Liver (tissue), 7 donors: ENCODE measurements at regions not wholly inside any gene's neighbourhood (a gene's known extent, or its start where the extent isn't known, plus 50 kb on each side); places are given as distances from the start of the nearest gene placed in this dataset.

Source experiments
- DNase-seq: peaks from one replicate; pipeline ENCODE4 v3.0.0-alpha.2; 2017; ENCODE audit warnings: low spot score
- H3K27ac ChIP-seq, 2 donors: one replicate each; pipeline ENCODE4 v1.7.0; 2013; ENCODE audit warnings: inconsistent platforms in 2 of 2, low read length in 2 of 2, control low read depth in 1 of 2, low read depth in 1 of 2, mild to moderate bottlenecking in 1 of 2
- H3K27me3 ChIP-seq, 4 donors: one replicate each; pipeline versions ENCODE4 v1.6.1 to v1.7.0; 2013; ENCODE audit warnings: low read length in 3 of 4, inconsistent platforms in 1 of 4, mild to moderate bottlenecking in 1 of 4, moderate library complexity in 1 of 4; ENCODE audit not compliant: control insufficient read depth in 4 of 4, insufficient read depth in 4 of 4
- H3K36me3 ChIP-seq, 4 donors: one replicate each; pipeline versions ENCODE4 v1.6.1 to v1.7.0; 2013; ENCODE audit warnings: low read length in 3 of 4, mild to moderate bottlenecking in 3 of 4, low read depth in 1 of 4, moderate library complexity in 1 of 4; ENCODE audit not compliant: control insufficient read depth in 4 of 4, insufficient read depth in 3 of 4
- H3K4me1 ChIP-seq, 4 donors: one replicate each; pipeline versions ENCODE4 v1.6.1 to v1.7.0; 2013; ENCODE audit warnings: low read length in 3 of 4, mild to moderate bottlenecking in 3 of 4, moderate library complexity in 1 of 4; ENCODE audit not compliant: control insufficient read depth in 4 of 4, insufficient read depth in 4 of 4
- H3K4me3 ChIP-seq, 3 donors: one replicate each; pipeline versions ENCODE4 v1.6.1 to v1.7.0; 2013; ENCODE audit warnings: low read length in 3 of 3, control low read depth in 1 of 3, low read depth in 1 of 3, mild to moderate bottlenecking in 1 of 3
- H3K9ac ChIP-seq, 2 donors: one replicate each; pipeline ENCODE4 v1.7.0; 2013; ENCODE audit warnings: low read length in 2 of 2, mild to moderate bottlenecking in 2 of 2, moderate library complexity in 2 of 2, control low read depth in 1 of 2, low read depth in 1 of 2
- H3K9me3 ChIP-seq, 4 donors: one replicate each; pipeline versions ENCODE4 v1.6.1 to v1.7.0; 2013; ENCODE audit warnings: low read length in 3 of 4; ENCODE audit not compliant: control insufficient read depth in 4 of 4
- EGR1 ChIP-seq, 2 donors: IDR thresholded peaks; 2 replicates each; pipeline ENCODE4 v1.6.1; 2016 to 2018; ENCODE audit warnings: antibody characterized with exemption in 2 of 2, low read depth in 2 of 2
- FOXA1 ChIP-seq: IDR thresholded peaks from 2 replicates; pipeline ENCODE4 v1.6.1; 2016; ENCODE audit warnings: antibody characterized with exemption
- FOXA2 ChIP-seq: IDR thresholded peaks from 2 replicates; pipeline ENCODE4 v1.6.1; 2016; ENCODE audit warnings: antibody characterized with exemption
- GABPA ChIP-seq, 2 donors: IDR thresholded peaks in 1 of 2; conservative IDR thresholded peaks in 1 of 2; 2 replicates each; pipeline ENCODE4 v1.6.1; 2016; ENCODE audit warnings: antibody characterized with exemption in 2 of 2, mild to moderate bottlenecking in 1 of 2, moderate library complexity in 1 of 2
- HNF4A ChIP-seq, 2 donors: conservative IDR thresholded peaks; 2 replicates each; pipeline ENCODE4 v1.6.1; 2016; ENCODE audit warnings: antibody characterized with exemption in 2 of 2, mild to moderate bottlenecking in 2 of 2
- HNF4G ChIP-seq: IDR thresholded peaks from 2 replicates; pipeline ENCODE4 v1.6.1; 2016; ENCODE audit warnings: antibody characterized with exemption
- JUND ChIP-seq, 2 donors: IDR thresholded peaks; 2 replicates each; pipeline ENCODE4 v1.6.1; 2016; ENCODE audit warnings: antibody characterized with exemption in 2 of 2
- MAX ChIP-seq: IDR thresholded peaks from 2 replicates; pipeline ENCODE4 v1.6.1; 2016; ENCODE audit warnings: antibody characterized with exemption
- NR2F2 ChIP-seq: IDR thresholded peaks from 2 replicates; pipeline ENCODE4 v1.6.1; 2016; ENCODE audit warnings: antibody characterized with exemption
- RAD21 ChIP-seq, 2 donors: IDR thresholded peaks; 2 replicates each; pipeline ENCODE4 v1.6.1; 2016; ENCODE audit warnings: antibody characterized with exemption in 2 of 2, mild to moderate bottlenecking in 2 of 2
- REST ChIP-seq: IDR thresholded peaks from 2 replicates; pipeline ENCODE4 v1.6.1; 2016; ENCODE audit warnings: antibody characterized with exemption, mild to moderate bottlenecking
- RXRA ChIP-seq, 2 donors: IDR thresholded peaks; 2 replicates each; pipeline ENCODE4 v1.6.1; 2017 to 2018; ENCODE audit warnings: antibody characterized with exemption in 2 of 2, mild to moderate bottlenecking in 1 of 2
- SP1 ChIP-seq: IDR thresholded peaks from 2 replicates; pipeline ENCODE4 v1.6.1; 2018; ENCODE audit warnings: antibody characterized with exemption, mild to moderate bottlenecking
- TAF1 ChIP-seq: conservative IDR thresholded peaks from 2 replicates; pipeline ENCODE4 v1.6.1; 2016; ENCODE audit warnings: antibody characterized with exemption, mild to moderate bottlenecking
- YY1 ChIP-seq: IDR thresholded peaks from 2 replicates; pipeline ENCODE4 v1.6.1; 2016; ENCODE audit warnings: antibody characterized with exemption, mild to moderate bottlenecking
- ZBTB33 ChIP-seq: IDR thresholded peaks from 2 replicates; pipeline ENCODE4 v1.6.1; 2016; ENCODE audit warnings: antibody characterized with exemption
- WGBS: extraction: QIAGEN DNeasy Blood & Tissue Kit; methylation state at CpG from one replicate; pipeline ENCODE4 v1.1.7; 2013; 5-methylcytosine and 5-hydroxymethylcytosine counted together
- donor health status: healthy.
- donor health status: healthy.
- donor health status: healthy.
- donor health status: healthy.

GRCh38 chr1:72643142-72643541 is 360.8 kb upstream of the NEGR1 start:
- H3K4me1 ChIP-seq: no peaks in the 10 kb centered on the region
- WGBS: 74% methylated on average over 2 of the region's 2 CpGs
- no peak for DNase-seq
- H3K27me3 ChIP-seq: no peaks in the 10 kb centered on the region
- TF ChIP-seq EGR1 (IDR thresholded peaks at IDR 0.05; ENCODE audit: low read depth in 2 of 2) (no peak), NR2F2 (no peak), TAF1 (no peak), YY1 (no peak), JUND (IDR thresholded peaks at IDR 0.05) (no peak), HNF4G (no peak), RXRA (IDR thresholded peaks at IDR 0.05) (no peak), ZBTB33 (no peak), FOXA2 (no peak), REST (no peak), RAD21 (IDR thresholded peaks at IDR 0.05) (no peak), SP1 (no peak), HNF4A (conservative IDR thresholded peaks at IDR 0.05) (no peak), MAX (no peak), FOXA1 (no peak), GABPA (IDR thresholded peaks at IDR 0.05 in 1 of 2, conservative IDR thresholded peaks at IDR 0.05 in 1 of 2) (no peak)
- H3K36me3 ChIP-seq: no peaks in the 10 kb centered on the region
- H3K9ac ChIP-seq: no peak overlapping the region
- H3K4me3 ChIP-seq: no peak overlapping the region
- H3K27ac ChIP-seq: no peak overlapping the region
- no peaks in the 10 kb centered on the region for H3K9me3 ChIP-seq

GRCh38 chr1:72637593-72637992 is 355.3 kb upstream of the NEGR1 start:
- Histone ChIP-seq H3K4me3 (no peak overlapping the region), H3K27me3 (peaks cover 0 to 4% (median 0%) of the 10 kb centered on the region in 4 donors), H3K36me3 (no peaks in the 10 kb centered on the region), H3K4me1 (no peaks in the 10 kb centered on the region), H3K27ac (no peak overlapping the region), H3K9me3 (no peaks in the 10 kb centered on the region), H3K9ac (no peak overlapping the region)
- TF ChIP-seq HNF4G: no peak
- DNase-seq: no peak
- 59% methylated on average over 1 of the region's 1 CpG for WGBS
